GM12872 (cell line): ENCODE measurements at regions not wholly inside any gene's neighbourhood (a gene's known extent, or its start where the extent isn't known, plus 50 kb on each side); places are given as distances from the start of the nearest gene placed in this dataset.

Experiments
- TF ChIP-seq, protein P1 (sequence below): IDR thresholded peaks from 3 replicates; pipeline ENCODE4 v1.5.1; 2011; ENCODE audit warnings: low read depth, mild to moderate bottlenecking, low read length, moderate library complexity; ENCODE audit not compliant: insufficient read depth

GRCh38 chr14:86613786-86614185, 1083.8 kb downstream of the FLRT2 start:
- TF ChIP-seq, protein P1, sequence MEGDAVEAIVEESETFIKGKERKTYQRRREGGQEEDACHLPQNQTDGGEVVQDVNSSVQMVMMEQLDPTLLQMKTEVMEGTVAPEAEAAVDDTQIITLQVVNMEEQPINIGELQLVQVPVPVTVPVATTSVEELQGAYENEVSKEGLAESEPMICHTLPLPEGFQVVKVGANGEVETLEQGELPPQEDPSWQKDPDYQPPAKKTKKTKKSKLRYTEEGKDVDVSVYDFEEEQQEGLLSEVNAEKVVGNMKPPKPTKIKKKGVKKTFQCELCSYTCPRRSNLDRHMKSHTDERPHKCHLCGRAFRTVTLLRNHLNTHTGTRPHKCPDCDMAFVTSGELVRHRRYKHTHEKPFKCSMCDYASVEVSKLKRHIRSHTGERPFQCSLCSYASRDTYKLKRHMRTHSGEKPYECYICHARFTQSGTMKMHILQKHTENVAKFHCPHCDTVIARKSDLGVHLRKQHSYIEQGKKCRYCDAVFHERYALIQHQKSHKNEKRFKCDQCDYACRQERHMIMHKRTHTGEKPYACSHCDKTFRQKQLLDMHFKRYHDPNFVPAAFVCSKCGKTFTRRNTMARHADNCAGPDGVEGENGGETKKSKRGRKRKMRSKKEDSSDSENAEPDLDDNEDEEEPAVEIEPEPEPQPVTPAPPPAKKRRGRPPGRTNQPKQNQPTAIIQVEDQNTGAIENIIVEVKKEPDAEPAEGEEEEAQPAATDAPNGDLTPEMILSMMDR, result no peak

GRCh38 chr14:86613126-86613525, 1083.2 kb downstream of the FLRT2 start:
- TF ChIP-seq, protein P1, result no peak

DNA sequence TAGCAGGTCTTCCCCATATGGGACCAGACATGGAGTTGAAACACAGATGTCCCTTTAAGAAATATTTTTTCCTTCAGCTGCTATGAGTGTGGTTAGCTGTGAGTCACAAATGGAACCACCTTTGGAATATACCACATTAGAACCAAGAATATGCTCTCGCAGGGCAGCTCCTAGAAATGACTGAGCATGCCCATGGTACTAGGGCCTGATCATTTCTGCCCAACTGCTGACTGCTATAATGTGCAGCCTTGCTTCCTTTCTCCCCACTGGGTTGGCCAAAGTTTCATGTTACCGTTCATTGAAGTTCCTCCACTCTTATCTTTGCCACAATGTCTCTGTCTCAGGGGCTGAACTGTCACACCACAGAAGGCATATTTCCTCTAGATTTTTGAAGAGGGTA, 1074.6 kb downstream of the FLRT2 start:
- TF ChIP-seq, protein P1, result no peak

DNA sequence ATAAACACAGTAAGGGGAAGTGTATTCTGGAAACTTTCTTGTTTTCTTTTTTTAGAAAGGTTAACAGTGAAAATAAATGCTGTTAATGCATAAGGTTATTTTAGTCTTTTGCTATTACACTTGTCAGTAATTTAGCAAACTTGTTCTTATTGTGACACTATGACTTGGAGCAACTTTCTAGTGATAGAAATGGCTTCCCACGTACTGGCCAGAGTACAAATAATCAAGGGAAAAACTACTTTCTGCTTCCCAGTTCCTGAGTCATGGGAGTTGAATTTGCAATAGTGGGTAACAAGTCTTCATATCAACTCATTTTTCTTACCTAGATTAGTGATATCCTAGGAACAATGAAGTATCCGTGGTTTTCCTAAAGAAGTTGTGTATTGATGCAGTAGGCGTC, 1072.3 kb downstream of the FLRT2 start:
- TF ChIP-seq, protein P1, result no peak

- TF ChIP-seq, protein P1, result no peak
These were observed 1071.9 kb downstream of the FLRT2 start for GRCh38 chr14:86601813-86602212.

GRCh38 chr14:86597279-86597678, 1067.3 kb downstream of the FLRT2 start:
- TF ChIP-seq, protein P1, result no peak

DNA sequence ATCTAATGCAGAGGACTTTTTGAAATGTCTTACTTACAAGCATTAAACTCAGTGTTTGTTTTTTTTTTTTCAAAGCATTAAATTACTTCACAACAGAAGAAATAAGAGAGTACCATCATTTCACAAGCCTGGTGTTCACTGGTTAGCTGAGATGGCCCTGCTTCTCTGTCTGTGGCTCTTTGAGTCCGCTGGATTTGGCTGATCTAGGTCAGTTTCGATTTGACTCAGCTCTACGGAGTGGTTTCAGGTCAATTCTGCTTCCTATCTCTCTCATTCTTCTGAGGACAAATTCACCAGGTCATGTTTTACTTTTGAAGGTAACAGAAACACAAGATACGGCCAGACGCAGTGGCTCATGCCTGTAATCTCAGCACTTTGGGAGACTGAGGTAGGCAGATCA, 1066.1 kb downstream of the FLRT2 start:
- TF ChIP-seq, protein P1, result no peak

- TF ChIP-seq, protein P1, result no peak
These were observed 1045.2 kb downstream of the FLRT2 start for GRCh38 chr14:86575141-86575540.
